T-helper 17 cell (primary cell): ENCODE measurements at regions not wholly inside any gene's neighbourhood (a gene's known extent, or its start where the extent isn't known, plus 50 kb on each side); places are given as distances from the start of the nearest gene placed in this dataset.
A peak's percentile ranks its signal among the peaks of the same experiment; 100 is the strongest.
"Not testable (repeated sequence)": the region's sequence is repeated elsewhere in the genome, so short reads cannot be mapped to it uniquely, and the experiment has no call there.

Experiments used
- ATAC-seq: fragments of 150-1000 bp; cut with Tn5 transposase; 2 replicates; pipeline ENCODE4 v1.10.0; 2021; ENCODE audit warnings: mild to moderate bottlenecking, moderate library complexity
- DNase-seq, 3 donors: peaks; one replicate each; pipeline versions ENCODE4 v3.0.0 to v3.0.0-alpha.2; 2020 to 2021
- H3K9me3 ChIP-seq: one replicate; pipeline ENCODE4 v1.7.0; 2013; ENCODE audit warnings: low read length, mild to moderate bottlenecking; ENCODE audit not compliant: control insufficient read depth, poor library complexity, severe bottlenecking
- H3K27ac Mint-ChIP-seq: one replicate; pipeline ENCODE4 v1.8.0; 2022; ENCODE audit warnings: mild to moderate bottlenecking, moderate library complexity, mixed read lengths
- H3K27me3 Mint-ChIP-seq: one replicate; pipeline ENCODE4 v1.8.0; 2022; ENCODE audit warnings: mixed read lengths
- H3K36me3 Mint-ChIP-seq: one replicate; pipeline ENCODE4 v1.8.0; 2022; ENCODE audit warnings: low read depth, mixed read lengths
- H3K4me1 Mint-ChIP-seq: one replicate; pipeline ENCODE4 v1.8.0; 2022; ENCODE audit warnings: mild to moderate bottlenecking, mixed read lengths
- H3K4me3 Mint-ChIP-seq: one replicate; pipeline ENCODE4 v1.8.0; 2022; ENCODE audit warnings: mild to moderate bottlenecking, moderate library complexity, mixed read lengths

- not testable (repeated sequence) for H3K9me3 ChIP-seq, DNase-seq, H3K4me3 Mint-ChIP-seq, H3K4me1 Mint-ChIP-seq, H3K27ac Mint-ChIP-seq, ATAC-seq, H3K36me3 Mint-ChIP-seq, H3K27me3 Mint-ChIP-seq
These were observed 62.8 kb downstream of the ARHGAP11B start for GRCh38 chr15:30688684-30689083.

GRCh38 chr15:30690153-30690552 lies 64.2 kb downstream of the ARHGAP11B start:
- H3K36me3 Mint-ChIP-seq, H3K9me3 ChIP-seq, DNase-seq, H3K27ac Mint-ChIP-seq, H3K4me1 Mint-ChIP-seq, H3K4me3 Mint-ChIP-seq, H3K27me3 Mint-ChIP-seq, ATAC-seq: not testable (repeated sequence)

GRCh38 chr15:30695811-30696210 lies 69.9 kb downstream of the ARHGAP11B start:
- H3K36me3 Mint-ChIP-seq, ATAC-seq, H3K4me3 Mint-ChIP-seq, H3K27me3 Mint-ChIP-seq, H3K9me3 ChIP-seq, H3K4me1 Mint-ChIP-seq, DNase-seq, H3K27ac Mint-ChIP-seq: not testable (repeated sequence)

- peak overlapping the region; percentile 77 for H3K27ac Mint-ChIP-seq
- H3K4me1 Mint-ChIP-seq, H3K9me3 ChIP-seq, H3K36me3 Mint-ChIP-seq, H3K27me3 Mint-ChIP-seq, DNase-seq, H3K4me3 Mint-ChIP-seq: not testable (repeated sequence)
- peak; percentile 88 for ATAC-seq
These were observed 70.7 kb downstream of the ARHGAP11B start for GRCh38 chr15:30696439-30697314.

GRCh38 chr15:30697315-30697685 lies 71.4 kb downstream of the ARHGAP11B start:
- H3K4me3 Mint-ChIP-seq, H3K4me1 Mint-ChIP-seq, H3K36me3 Mint-ChIP-seq, H3K9me3 ChIP-seq, DNase-seq, H3K27me3 Mint-ChIP-seq, H3K27ac Mint-ChIP-seq: not testable (repeated sequence)
- ATAC-seq, result peak; percentile 82

GRCh38 chr15:30700006-30700597 lies 74.2 kb downstream of the ARHGAP11B start:
- H3K36me3 Mint-ChIP-seq, ATAC-seq, H3K4me3 Mint-ChIP-seq, H3K9me3 ChIP-seq, DNase-seq, H3K4me1 Mint-ChIP-seq, H3K27ac Mint-ChIP-seq, H3K27me3 Mint-ChIP-seq: not testable (repeated sequence)

- H3K36me3 Mint-ChIP-seq, H3K9me3 ChIP-seq, H3K4me1 Mint-ChIP-seq, DNase-seq, H3K27me3 Mint-ChIP-seq, H3K27ac Mint-ChIP-seq, H3K4me3 Mint-ChIP-seq, ATAC-seq: not testable (repeated sequence)
These were observed 82.2 kb downstream of the ARHGAP11B start for GRCh38 chr15:30707976-30708685.

- not testable (repeated sequence) for H3K4me1 Mint-ChIP-seq, DNase-seq, H3K4me3 Mint-ChIP-seq, H3K9me3 ChIP-seq, H3K27ac Mint-ChIP-seq, ATAC-seq, H3K27me3 Mint-ChIP-seq, H3K36me3 Mint-ChIP-seq
These were observed 82.9 kb downstream of the ARHGAP11B start for GRCh38 chr15:30708809-30709208.

- H3K4me3 Mint-ChIP-seq, ATAC-seq, H3K9me3 ChIP-seq, H3K27me3 Mint-ChIP-seq, DNase-seq, H3K4me1 Mint-ChIP-seq, H3K36me3 Mint-ChIP-seq: not testable (repeated sequence)
- peak overlapping the region; percentile 6 for H3K27ac Mint-ChIP-seq
These were observed 92.2 kb downstream of the ARHGAP11B start for GRCh38 chr15:30718038-30718643.

- not testable (repeated sequence) for H3K36me3 Mint-ChIP-seq, H3K4me3 Mint-ChIP-seq, ATAC-seq, DNase-seq, H3K4me1 Mint-ChIP-seq, H3K9me3 ChIP-seq, H3K27me3 Mint-ChIP-seq, H3K27ac Mint-ChIP-seq
These were observed 93.4 kb downstream of the ARHGAP11B start for GRCh38 chr15:30719363-30719762.

GRCh38 chr15:30720825-30721224 lies 94.9 kb downstream of the ARHGAP11B start:
- H3K36me3 Mint-ChIP-seq, H3K4me3 Mint-ChIP-seq, H3K27me3 Mint-ChIP-seq, ATAC-seq, H3K4me1 Mint-ChIP-seq, DNase-seq, H3K9me3 ChIP-seq, H3K27ac Mint-ChIP-seq: not testable (repeated sequence)

GRCh38 chr15:30721529-30721928 lies 95.6 kb downstream of the ARHGAP11B start:
- not testable (repeated sequence) for H3K27me3 Mint-ChIP-seq, H3K36me3 Mint-ChIP-seq, H3K4me1 Mint-ChIP-seq, ATAC-seq, DNase-seq, H3K27ac Mint-ChIP-seq, H3K4me3 Mint-ChIP-seq, H3K9me3 ChIP-seq

GRCh38 chr15:30723540-30724175 lies 97.7 kb downstream of the ARHGAP11B start:
- ATAC-seq, H3K4me1 Mint-ChIP-seq, H3K4me3 Mint-ChIP-seq, DNase-seq, H3K27ac Mint-ChIP-seq, H3K36me3 Mint-ChIP-seq, H3K9me3 ChIP-seq, H3K27me3 Mint-ChIP-seq: not testable (repeated sequence)
